ENCODE measurements at regions not wholly inside any gene's neighbourhood (a gene's known extent, or its start where the extent isn't known, plus 50 kb on each side); places are given as distances from the start of the nearest gene placed in this dataset.

DNA sequence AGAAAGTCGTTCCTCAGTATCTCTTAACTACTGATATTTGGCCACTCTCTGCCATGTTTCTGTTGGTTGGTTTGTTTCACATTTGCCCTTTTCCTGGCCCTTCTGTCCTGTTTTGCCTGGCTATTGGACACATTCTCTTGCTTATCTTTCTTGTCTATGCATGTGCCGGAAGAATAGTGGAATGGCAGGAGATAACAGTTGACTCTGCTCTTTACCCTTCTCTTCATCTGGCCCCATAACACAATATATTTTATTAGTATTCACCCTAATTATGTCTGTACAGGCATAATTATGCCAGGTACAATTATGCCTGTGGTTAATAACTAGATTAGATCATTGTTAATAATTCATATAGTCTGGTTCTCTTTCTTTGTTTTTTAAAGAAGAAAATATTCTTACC lies 243.5 kb upstream of the LMO3 start:
- Histone ChIP-seq H3K4me3 (ENCODE audit: low read depth, low read length, poor library complexity, severe bottlenecking) (no peak overlapping the region), H4K20me1 (ENCODE audit: insufficient read depth, low read length) (no peaks in the 10 kb centered on the region), H3K36me3 (ENCODE audit: insufficient read depth, low read length) (no peaks in the 10 kb centered on the region), H3K9ac (ENCODE audit: low read length) (no peak overlapping the region), H3K79me2 (ENCODE audit: insufficient read depth, low read length) (no peaks in the 10 kb centered on the region), H3K27me3 (ENCODE audit: insufficient read depth, low read length) (no peaks in the 10 kb centered on the region), H3K4me1 (ENCODE audit: insufficient read depth, low read length, severe bottlenecking) (no peaks in the 10 kb centered on the region), H3K9me3 (ENCODE audit: low read length) (no peaks in the 10 kb centered on the region), H3K4me2 (ENCODE audit: low read length) (no peak overlapping the region), H3K9me2 (ENCODE audit: low read depth, low read length) (no peaks in the 10 kb centered on the region), H2AFZ (ENCODE audit: low read length) (no peak overlapping the region), H3K27ac (ENCODE audit: low read depth, low read length, poor library complexity, severe bottlenecking) (no peak overlapping the region), H3F3A (ENCODE audit: insufficient read depth, low read length) (no peaks in the 10 kb centered on the region)
- TF ChIP-seq EZH2 (IDR thresholded peaks at IDR 0.05; ENCODE audit: borderline replicate concordance, low read length): no peak
- TF ChIP-seq, protein P1, sequence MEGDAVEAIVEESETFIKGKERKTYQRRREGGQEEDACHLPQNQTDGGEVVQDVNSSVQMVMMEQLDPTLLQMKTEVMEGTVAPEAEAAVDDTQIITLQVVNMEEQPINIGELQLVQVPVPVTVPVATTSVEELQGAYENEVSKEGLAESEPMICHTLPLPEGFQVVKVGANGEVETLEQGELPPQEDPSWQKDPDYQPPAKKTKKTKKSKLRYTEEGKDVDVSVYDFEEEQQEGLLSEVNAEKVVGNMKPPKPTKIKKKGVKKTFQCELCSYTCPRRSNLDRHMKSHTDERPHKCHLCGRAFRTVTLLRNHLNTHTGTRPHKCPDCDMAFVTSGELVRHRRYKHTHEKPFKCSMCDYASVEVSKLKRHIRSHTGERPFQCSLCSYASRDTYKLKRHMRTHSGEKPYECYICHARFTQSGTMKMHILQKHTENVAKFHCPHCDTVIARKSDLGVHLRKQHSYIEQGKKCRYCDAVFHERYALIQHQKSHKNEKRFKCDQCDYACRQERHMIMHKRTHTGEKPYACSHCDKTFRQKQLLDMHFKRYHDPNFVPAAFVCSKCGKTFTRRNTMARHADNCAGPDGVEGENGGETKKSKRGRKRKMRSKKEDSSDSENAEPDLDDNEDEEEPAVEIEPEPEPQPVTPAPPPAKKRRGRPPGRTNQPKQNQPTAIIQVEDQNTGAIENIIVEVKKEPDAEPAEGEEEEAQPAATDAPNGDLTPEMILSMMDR (IDR thresholded peaks at IDR 0.05; ENCODE audit: low read length): no peak

DNA sequence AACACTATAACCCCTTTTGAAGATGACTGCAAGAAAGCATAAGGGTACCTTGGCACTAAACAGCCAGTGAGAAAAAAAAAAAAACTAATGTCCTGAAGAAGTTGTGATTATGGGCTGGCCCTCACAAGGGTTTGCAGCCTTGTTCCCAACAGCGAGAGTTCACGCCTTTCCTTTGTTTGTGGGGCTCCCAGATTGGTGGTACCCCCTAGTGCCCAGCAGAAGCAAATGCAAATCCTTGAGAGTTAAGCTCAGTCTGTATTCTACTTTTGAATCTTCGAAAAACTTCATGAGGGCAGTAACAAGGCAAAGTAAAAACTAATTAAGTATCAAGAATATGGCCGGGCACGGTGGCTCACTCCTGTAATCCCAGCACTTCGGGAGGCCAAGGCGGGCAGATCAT lies 238.9 kb upstream of the LMO3 start:
- Histone ChIP-seq H3K9ac (ENCODE audit: low read length) (no peak overlapping the region), H3K4me1 (ENCODE audit: insufficient read depth, low read length, severe bottlenecking) (no peaks in the 10 kb centered on the region), H3F3A (ENCODE audit: insufficient read depth, low read length) (no peaks in the 10 kb centered on the region), H3K4me3 (ENCODE audit: low read depth, low read length, poor library complexity, severe bottlenecking) (no peak overlapping the region), H3K4me2 (ENCODE audit: low read length) (no peak overlapping the region), H3K9me2 (ENCODE audit: low read depth, low read length) (no peaks in the 10 kb centered on the region), H3K27me3 (ENCODE audit: insufficient read depth, low read length) (no peaks in the 10 kb centered on the region), H3K27ac (ENCODE audit: low read depth, low read length, poor library complexity, severe bottlenecking) (no peak overlapping the region), H3K36me3 (ENCODE audit: insufficient read depth, low read length) (no peaks in the 10 kb centered on the region), H4K20me1 (ENCODE audit: insufficient read depth, low read length) (no peaks in the 10 kb centered on the region), H2AFZ (ENCODE audit: low read length) (no peak overlapping the region), H3K9me3 (ENCODE audit: low read length) (no peaks in the 10 kb centered on the region), H3K79me2 (ENCODE audit: insufficient read depth, low read length) (no peaks in the 10 kb centered on the region)
- TF ChIP-seq, protein P1 (IDR thresholded peaks at IDR 0.05; ENCODE audit: low read length): peak; percentile 28
- no peak for TF ChIP-seq EZH2 (IDR thresholded peaks at IDR 0.05; ENCODE audit: borderline replicate concordance, low read length)

DNA sequence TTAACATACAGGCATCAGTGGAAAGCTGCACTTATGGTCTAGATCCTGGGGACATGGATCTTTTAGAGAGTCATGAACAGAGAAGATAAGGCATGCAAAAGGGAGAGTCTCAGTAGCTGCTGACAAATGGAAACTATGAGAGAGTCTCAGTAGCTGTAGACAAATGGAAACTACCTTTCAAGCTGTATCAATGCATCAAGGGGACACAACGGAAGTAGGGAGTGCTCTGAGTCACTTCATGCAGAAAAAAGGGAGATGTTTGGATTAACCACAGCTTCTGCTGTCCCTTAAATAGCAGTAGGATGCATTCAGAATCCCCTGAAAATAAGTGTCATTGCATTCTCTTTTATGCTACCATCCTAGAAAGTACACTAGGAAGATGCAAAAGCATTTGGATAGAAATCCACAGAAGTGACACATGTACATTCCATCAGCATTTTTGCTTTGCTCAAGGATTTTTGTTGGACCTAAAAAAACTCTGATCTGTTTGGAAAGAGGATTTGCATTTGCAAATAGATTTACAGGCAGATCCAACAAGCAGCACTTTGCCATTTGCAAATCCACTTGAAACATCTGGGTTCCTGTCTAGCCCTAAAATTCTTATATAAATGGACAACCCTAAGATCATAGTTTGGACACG lies 227.5 kb upstream of the LMO3 start:
- Histone ChIP-seq H2AFZ (ENCODE audit: low read length) (no peak overlapping the region), H3K79me2 (ENCODE audit: insufficient read depth, low read length) (no peaks in the 10 kb centered on the region), H3K4me1 (ENCODE audit: insufficient read depth, low read length, severe bottlenecking) (no peaks in the 10 kb centered on the region), H3F3A (ENCODE audit: insufficient read depth, low read length) (no peaks in the 10 kb centered on the region), H3K9me3 (ENCODE audit: low read length) (no peaks in the 10 kb centered on the region), H3K9ac (ENCODE audit: low read length) (no peak overlapping the region), H4K20me1 (ENCODE audit: insufficient read depth, low read length) (no peaks in the 10 kb centered on the region), H3K27me3 (ENCODE audit: insufficient read depth, low read length) (no peaks in the 10 kb centered on the region), H3K4me3 (ENCODE audit: low read depth, low read length, poor library complexity, severe bottlenecking) (no peak overlapping the region), H3K4me2 (ENCODE audit: low read length) (no peak overlapping the region), H3K27ac (ENCODE audit: low read depth, low read length, poor library complexity, severe bottlenecking) (no peak overlapping the region), H3K36me3 (ENCODE audit: insufficient read depth, low read length) (no peaks in the 10 kb centered on the region), H3K9me2 (ENCODE audit: low read depth, low read length) (no peaks in the 10 kb centered on the region)
- TF ChIP-seq EZH2 (IDR thresholded peaks at IDR 0.05; ENCODE audit: borderline replicate concordance, low read length): no peak
- TF ChIP-seq, protein P1 (IDR thresholded peaks at IDR 0.05; ENCODE audit: low read length): no peak
